Nephron (organoid): ENCODE measurements at regions not wholly inside any gene's neighbourhood (a gene's known extent, or its start where the extent isn't known, plus 50 kb on each side); places are given as distances from the start of the nearest gene placed in this dataset.
A peak's percentile ranks its signal among the peaks of the same experiment; 100 is the strongest.

ENCODE experiments used
- H3K27ac Mint-ChIP-seq, 3 experiments: 2 replicates each; pipeline ENCODE4 v1.8.0; 2020; ENCODE audit warnings: mixed read lengths in 3 of 3, mild to moderate bottlenecking in 2 of 3, moderate library complexity in 1 of 3
- H3K27me3 Mint-ChIP-seq: 2 replicates; pipeline ENCODE4 v1.8.0; 2021; ENCODE audit warnings: low read depth, mild to moderate bottlenecking, moderate library complexity, mixed read lengths
- H3K36me3 Mint-ChIP-seq: 2 replicates; pipeline ENCODE4 v1.8.0; 2020; ENCODE audit warnings: low read depth, mixed read lengths
- H3K4me1 Mint-ChIP-seq: 2 replicates; pipeline ENCODE4 v1.8.0; 2020; ENCODE audit warnings: mixed read lengths
- H3K4me3 Mint-ChIP-seq, 3 experiments: 2 replicates each; pipeline ENCODE4 v1.8.0; 2020; ENCODE audit warnings: mild to moderate bottlenecking in 3 of 3, mixed read lengths in 3 of 3, moderate library complexity in 2 of 3
- H3K9me3 Mint-ChIP-seq: 2 replicates; pipeline ENCODE4 v1.8.0; 2020; ENCODE audit warnings: mixed read lengths
- TF ChIP-seq, protein P1 (sequence below), 3 experiments: fragments of 200-600 bp; sonication (generic); IDR thresholded peaks; one replicate each; pipeline ENCODE4 v1.5.0; 2021; ENCODE audit warnings: antibody characterized with exemption in 3 of 3; ENCODE audit not compliant: unreplicated experiment in 3 of 3

GRCh38 chr2:76512201-76512820, 801.6 kb upstream of the GCFC2 start:
- TF ChIP-seq, protein P1, sequence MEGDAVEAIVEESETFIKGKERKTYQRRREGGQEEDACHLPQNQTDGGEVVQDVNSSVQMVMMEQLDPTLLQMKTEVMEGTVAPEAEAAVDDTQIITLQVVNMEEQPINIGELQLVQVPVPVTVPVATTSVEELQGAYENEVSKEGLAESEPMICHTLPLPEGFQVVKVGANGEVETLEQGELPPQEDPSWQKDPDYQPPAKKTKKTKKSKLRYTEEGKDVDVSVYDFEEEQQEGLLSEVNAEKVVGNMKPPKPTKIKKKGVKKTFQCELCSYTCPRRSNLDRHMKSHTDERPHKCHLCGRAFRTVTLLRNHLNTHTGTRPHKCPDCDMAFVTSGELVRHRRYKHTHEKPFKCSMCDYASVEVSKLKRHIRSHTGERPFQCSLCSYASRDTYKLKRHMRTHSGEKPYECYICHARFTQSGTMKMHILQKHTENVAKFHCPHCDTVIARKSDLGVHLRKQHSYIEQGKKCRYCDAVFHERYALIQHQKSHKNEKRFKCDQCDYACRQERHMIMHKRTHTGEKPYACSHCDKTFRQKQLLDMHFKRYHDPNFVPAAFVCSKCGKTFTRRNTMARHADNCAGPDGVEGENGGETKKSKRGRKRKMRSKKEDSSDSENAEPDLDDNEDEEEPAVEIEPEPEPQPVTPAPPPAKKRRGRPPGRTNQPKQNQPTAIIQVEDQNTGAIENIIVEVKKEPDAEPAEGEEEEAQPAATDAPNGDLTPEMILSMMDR (IDR thresholded peaks at IDR 0.05; ENCODE audit: unreplicated experiment in 3 of 3) = no peak
- Mint-ChIP-seq H3K36me3 (no peaks in the 10 kb centered on the region), H3K9me3 (no peaks in the 10 kb centered on the region), H3K4me3 (no peak overlapping the region), H3K4me1 (no peaks in the 10 kb centered on the region), H3K27ac (no peak overlapping the region), H3K27me3 (no peaks in the 10 kb centered on the region)

GRCh38 chr2:76506538-76506937, 795.8 kb upstream of the GCFC2 start:
- TF ChIP-seq, protein P1 (IDR thresholded peaks at IDR 0.05; ENCODE audit: unreplicated experiment in 3 of 3) = no peak
- Mint-ChIP-seq H3K27me3 (no peaks in the 10 kb centered on the region), H3K9me3 (no peaks in the 10 kb centered on the region), H3K4me1 (no peaks in the 10 kb centered on the region), H3K4me3 (no peak overlapping the region), H3K27ac (no peak overlapping the region), H3K36me3 (no peaks in the 10 kb centered on the region)

- H3K36me3 Mint-ChIP-seq = no peaks in the 10 kb centered on the region
- H3K4me3 Mint-ChIP-seq = no peak overlapping the region
- no peak overlapping the region for H3K27ac Mint-ChIP-seq
- H3K9me3 Mint-ChIP-seq = no peaks in the 10 kb centered on the region
- no peaks in the 10 kb centered on the region for H3K27me3 Mint-ChIP-seq
- H3K4me1 Mint-ChIP-seq = no peaks in the 10 kb centered on the region
- TF ChIP-seq, protein P1 (IDR thresholded peaks at IDR 0.05; ENCODE audit: unreplicated experiment in 3 of 3) = no peak
Measured at GRCh38 chr2:76501641-76502040, 790.9 kb upstream of the GCFC2 start.

DNA sequence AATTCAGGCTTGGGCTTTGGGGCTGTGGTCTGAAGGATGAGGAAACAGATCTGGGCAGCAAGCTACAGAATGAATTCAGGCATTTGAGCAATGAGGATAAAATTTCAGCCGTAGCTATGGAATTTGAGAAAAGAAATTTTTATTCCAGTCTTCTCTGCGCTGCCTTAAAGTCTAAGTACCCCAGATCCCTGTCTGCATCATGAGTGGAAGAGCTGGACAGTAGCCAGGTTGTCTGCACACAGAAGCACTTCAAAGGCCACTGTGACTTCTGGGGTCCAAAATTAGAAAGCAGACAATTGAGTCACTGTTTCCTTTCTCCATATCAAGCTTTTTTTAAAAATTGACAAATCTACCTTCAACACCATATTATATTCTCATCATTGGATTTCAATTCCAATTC, 787.6 kb upstream of the GCFC2 start:
- Mint-ChIP-seq H3K27me3 (no peaks in the 10 kb centered on the region), H3K4me1 (no peaks in the 10 kb centered on the region), H3K27ac (peak overlapping the region in 1 of 3 experiments; percentile 28), H3K36me3 (no peaks in the 10 kb centered on the region), H3K4me3 (no peak overlapping the region), H3K9me3 (no peaks in the 10 kb centered on the region)
- TF ChIP-seq, protein P1 (IDR thresholded peaks at IDR 0.05; ENCODE audit: unreplicated experiment in 3 of 3) = no peak

- no peak overlapping the region for H3K27ac Mint-ChIP-seq
- TF ChIP-seq, protein P1 (IDR thresholded peaks at IDR 0.05; ENCODE audit: unreplicated experiment in 3 of 3) = no peak
- H3K27me3 Mint-ChIP-seq = no peaks in the 10 kb centered on the region
- H3K9me3 Mint-ChIP-seq = no peaks in the 10 kb centered on the region
- no peaks in the 10 kb centered on the region for H3K36me3 Mint-ChIP-seq
- no peaks in the 10 kb centered on the region for H3K4me1 Mint-ChIP-seq
- H3K4me3 Mint-ChIP-seq = no peak overlapping the region
Measured at GRCh38 chr2:76491503-76491902, 780.8 kb upstream of the GCFC2 start.
